ENCODE measurements at regions not wholly inside any gene's neighbourhood (a gene's known extent, or its start where the extent isn't known, plus 50 kb on each side); places are given as distances from the start of the nearest gene placed in this dataset.
"Not testable (repeated sequence)": the region's sequence is repeated elsewhere in the genome, so short reads cannot be mapped to it uniquely, and the experiment has no call there.

DNA sequence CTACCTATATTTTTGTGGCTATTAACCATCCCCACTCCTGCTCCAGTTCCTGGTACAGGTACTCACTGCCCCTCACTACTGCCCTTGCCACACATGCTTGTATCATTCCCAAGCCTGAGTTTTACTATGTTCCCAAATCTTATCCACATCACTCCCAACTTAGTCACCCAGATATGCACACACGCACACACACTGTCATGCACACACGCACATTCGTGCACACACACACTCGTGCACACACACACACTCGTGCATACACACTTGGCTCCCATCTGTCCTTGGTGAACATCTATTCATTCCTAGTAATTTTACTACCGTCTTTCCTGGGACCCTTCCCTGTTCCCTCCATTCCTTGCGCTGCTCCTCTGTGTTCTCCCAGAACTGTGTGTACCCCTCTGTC, 287.2 kb upstream of the RNF32 start:
- no peak overlapping the region for H3K4me3 ChIP-seq
- ATAC-seq (no peak), DNase-seq (no peak)
- no peaks in the 10 kb centered on the region for H3K9me3 ChIP-seq
- intact Hi-C loops (cut with DNase I): no loop called here
- no peaks in the 10 kb centered on the region for H3K27me3 ChIP-seq
- TF ChIP-seq, protein P1, sequence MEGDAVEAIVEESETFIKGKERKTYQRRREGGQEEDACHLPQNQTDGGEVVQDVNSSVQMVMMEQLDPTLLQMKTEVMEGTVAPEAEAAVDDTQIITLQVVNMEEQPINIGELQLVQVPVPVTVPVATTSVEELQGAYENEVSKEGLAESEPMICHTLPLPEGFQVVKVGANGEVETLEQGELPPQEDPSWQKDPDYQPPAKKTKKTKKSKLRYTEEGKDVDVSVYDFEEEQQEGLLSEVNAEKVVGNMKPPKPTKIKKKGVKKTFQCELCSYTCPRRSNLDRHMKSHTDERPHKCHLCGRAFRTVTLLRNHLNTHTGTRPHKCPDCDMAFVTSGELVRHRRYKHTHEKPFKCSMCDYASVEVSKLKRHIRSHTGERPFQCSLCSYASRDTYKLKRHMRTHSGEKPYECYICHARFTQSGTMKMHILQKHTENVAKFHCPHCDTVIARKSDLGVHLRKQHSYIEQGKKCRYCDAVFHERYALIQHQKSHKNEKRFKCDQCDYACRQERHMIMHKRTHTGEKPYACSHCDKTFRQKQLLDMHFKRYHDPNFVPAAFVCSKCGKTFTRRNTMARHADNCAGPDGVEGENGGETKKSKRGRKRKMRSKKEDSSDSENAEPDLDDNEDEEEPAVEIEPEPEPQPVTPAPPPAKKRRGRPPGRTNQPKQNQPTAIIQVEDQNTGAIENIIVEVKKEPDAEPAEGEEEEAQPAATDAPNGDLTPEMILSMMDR (IDR thresholded peaks at IDR 0.05): no peak
- H3K4me1 ChIP-seq: no peaks in the 10 kb centered on the region
- no peak overlapping the region for H3K27ac ChIP-seq
- no peaks in the 10 kb centered on the region for H3K36me3 ChIP-seq

DNA sequence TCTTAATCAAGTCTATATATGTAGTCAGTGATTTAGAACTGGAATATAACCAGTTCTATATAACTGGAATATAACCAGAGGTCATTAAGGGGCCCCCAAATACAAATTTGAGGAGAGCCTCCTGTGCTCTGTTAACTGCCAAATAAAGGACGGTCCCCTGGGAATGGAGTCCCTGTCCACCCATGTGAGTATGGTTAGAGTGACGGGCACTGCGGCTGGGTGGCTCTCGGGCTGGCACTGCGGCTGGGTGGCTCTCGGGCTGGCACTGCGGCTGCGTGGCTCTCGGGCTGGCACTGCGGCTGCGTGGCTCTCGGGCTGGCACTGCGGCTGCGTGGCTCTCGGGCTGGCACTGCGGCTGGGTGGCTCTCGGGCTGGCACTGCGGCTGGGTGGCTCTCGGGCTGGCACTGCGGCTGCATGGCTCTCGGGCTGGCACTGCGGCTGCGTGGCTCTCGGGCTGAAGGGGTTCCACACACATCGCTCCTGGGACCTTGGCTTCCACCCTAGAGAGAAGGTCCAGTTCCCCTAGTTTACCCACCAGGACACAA, 292.8 kb upstream of the RNF32 start:
- ATAC-seq; intact Hi-C loops (cut with DNase I); H3K27ac ChIP-seq; H3K36me3 ChIP-seq; DNase-seq; H3K4me3 ChIP-seq; H3K4me1 ChIP-seq; H3K27me3 ChIP-seq: not testable (repeated sequence)
- peaks cover 0 to 12% of the 10 kb centered on the region in 2 donors for H3K9me3 ChIP-seq

DNA sequence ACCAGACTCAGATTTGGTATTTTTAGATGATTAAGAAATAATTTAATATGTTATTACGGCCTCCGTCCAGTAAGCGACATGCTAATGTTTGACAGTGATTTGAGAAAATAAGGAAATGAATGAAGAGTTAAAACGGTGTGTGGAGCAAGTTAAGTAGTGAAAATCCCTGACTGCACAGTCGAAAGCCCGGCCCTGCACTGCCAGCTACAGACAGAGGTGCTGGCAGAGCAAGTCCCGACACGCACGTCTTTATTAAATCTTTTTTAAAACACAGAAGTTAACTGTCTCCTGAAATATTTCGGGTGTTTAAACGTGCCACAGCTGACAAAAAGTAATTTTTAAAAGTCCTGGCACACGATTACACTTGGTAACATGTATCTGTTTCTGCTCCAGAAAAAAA, 293.4 kb upstream of the RNF32 start:
- no peak overlapping the region for H3K27ac ChIP-seq
- H3K4me1 ChIP-seq: no peaks in the 10 kb centered on the region
- TF ChIP-seq, protein P1 (IDR thresholded peaks at IDR 0.05): no peak
- H3K27me3 ChIP-seq: no peaks in the 10 kb centered on the region
- DNase-seq (no peak), ATAC-seq (no peak)
- intact Hi-C loops (cut with DNase I): no loop called here
- H3K36me3 ChIP-seq: no peaks in the 10 kb centered on the region
- H3K4me3 ChIP-seq: no peak overlapping the region
- peaks cover 0 to 12% of the 10 kb centered on the region in 2 donors for H3K9me3 ChIP-seq

DNA sequence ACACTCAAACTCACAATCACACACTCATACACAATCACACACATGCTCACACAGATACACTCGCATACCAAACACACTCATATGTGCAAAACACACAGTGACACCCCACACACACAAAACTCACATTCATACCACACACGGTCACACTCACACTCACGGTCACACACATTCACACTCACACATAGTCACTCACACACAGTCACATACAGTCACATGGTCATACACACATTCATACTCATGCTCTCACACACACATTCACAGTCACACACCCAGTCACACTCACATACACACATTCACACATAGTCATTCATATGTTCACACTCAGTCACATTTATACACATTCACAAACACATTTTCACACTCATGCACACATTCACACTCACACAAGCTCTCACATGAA, 296.0 kb upstream of the RNF32 start:
- H3K4me1 ChIP-seq: no peaks in the 10 kb centered on the region
- ATAC-seq: no peak
- intact Hi-C loops (cut with DNase I): no loop called here

DNA sequence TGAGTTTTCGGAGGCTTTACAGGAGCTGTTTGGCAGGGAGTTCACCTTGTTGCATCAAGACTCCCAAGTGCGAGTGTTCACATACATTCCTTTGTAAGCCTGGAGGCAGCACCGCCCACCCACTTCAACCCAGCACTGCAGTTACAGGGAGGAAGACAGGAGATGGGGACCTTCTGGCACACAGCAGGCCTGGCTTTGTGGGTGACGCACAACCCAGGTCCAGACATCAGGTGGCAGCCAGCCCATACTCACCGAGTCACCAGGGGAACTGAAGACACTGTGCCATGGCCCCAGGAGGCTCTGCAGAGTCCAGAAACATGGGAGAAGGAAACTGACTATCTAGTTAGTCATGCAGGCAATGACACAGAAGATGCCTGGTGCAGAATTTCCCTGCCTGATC, 305.9 kb upstream of the RNF32 start:
- H3K36me3 ChIP-seq: no peaks in the 10 kb centered on the region
- DNase-seq (peak in 1 of 4 donors; percentile 35), ATAC-seq (peak; percentile 63)
- no peak overlapping the region for H3K27ac ChIP-seq
- H3K4me3 ChIP-seq: no peak overlapping the region
- H3K9me3 ChIP-seq: no peaks in the 10 kb centered on the region
- H3K27me3 ChIP-seq: no peaks in the 10 kb centered on the region
- TF ChIP-seq, protein P1 (IDR thresholded peaks at IDR 0.05): no peak
- intact Hi-C loops (cut with DNase I): no loop called here
- H3K4me1 ChIP-seq: no peaks in the 10 kb centered on the region

More for the DNA sequence above, 296.0 kb upstream of the RNF32 start:
- H3K27me3 ChIP-seq: no peaks in the 10 kb centered on the region
- TF ChIP-seq, protein P1 (IDR thresholded peaks at IDR 0.05): no peak
- H3K36me3 ChIP-seq: no peaks in the 10 kb centered on the region
- no peak overlapping the region for H3K4me3 ChIP-seq
- no peak overlapping the region for H3K27ac ChIP-seq
- H3K9me3 ChIP-seq: peaks cover 0 to 12% of the 10 kb centered on the region in 2 donors
- DNase-seq: no peak

DNA sequence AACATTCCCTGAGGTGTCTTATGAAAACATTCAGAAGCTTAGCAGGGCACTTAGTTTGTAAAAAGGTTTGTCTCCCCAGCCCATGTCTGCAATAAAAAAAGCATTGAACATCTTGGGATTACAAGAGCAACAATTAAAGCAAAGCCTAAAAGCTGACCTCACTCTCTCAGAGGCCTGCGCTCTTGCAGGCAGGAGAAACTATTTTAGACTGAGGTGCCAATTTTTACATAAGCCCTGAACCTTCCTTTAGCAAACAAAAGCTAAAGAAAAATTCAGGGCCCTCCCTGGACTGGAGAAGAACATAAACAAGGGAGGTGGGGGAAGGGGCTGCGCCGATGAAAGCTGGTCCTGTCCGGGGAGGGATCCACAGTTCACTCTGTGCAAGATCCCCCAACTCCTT, 312.7 kb upstream of the RNF32 start:
- ATAC-seq: peak; percentile 51
- no peak overlapping the region for H3K27ac ChIP-seq
- H3K27me3 ChIP-seq: no peaks in the 10 kb centered on the region
- TF ChIP-seq, protein P1 (IDR thresholded peaks at IDR 0.05): no peak
- intact Hi-C loops (cut with DNase I): no loop called here
- no peaks in the 10 kb centered on the region for H3K36me3 ChIP-seq
- DNase-seq: no peak
- H3K9me3 ChIP-seq: no peaks in the 10 kb centered on the region
- no peak overlapping the region for H3K4me3 ChIP-seq
- H3K4me1 ChIP-seq: no peaks in the 10 kb centered on the region

Measured in left lung (tissue), 4 donors.